ENCODE measurements at regions not wholly inside any gene's neighbourhood (a gene's known extent, or its start where the extent isn't known, plus 50 kb on each side); places are given as distances from the start of the nearest gene placed in this dataset.

DNA sequence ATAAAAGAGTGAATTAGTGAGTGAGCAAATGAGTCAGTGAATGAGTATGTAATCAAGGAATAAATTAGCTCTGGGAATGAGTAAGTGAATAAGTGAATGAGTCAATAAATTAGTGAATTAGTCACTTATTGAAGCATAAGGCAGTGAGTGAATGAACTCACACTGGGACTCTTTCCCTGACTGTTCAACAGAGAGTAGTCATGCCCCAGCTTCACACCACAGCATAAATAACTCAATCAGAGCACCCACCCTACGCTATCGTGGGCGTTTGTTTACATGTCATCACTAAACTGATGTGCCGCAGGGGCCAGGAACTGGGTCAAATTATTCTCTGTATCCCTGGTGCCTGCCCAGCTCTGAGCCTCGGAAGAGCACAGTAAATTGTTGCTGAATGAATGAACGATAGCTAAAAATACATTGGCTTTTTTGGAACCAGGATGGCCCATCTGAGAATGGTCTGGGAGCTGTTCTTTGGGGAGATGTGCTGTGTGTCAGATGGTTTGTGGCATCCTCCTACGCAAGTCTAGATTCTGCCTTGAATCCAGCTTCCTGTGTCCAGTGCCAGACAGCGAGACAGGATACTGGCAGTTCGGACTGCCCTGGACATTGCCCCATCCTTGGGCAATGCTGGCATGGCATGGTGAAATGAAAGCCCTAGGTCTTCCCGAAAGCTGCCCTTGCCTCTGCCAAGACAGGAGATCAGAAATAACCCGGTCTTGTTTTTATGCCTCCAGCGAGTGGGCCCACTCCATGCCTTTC is 98.0 kb upstream of the RTL1 start:
- no peak overlapping the region for H3K4me3 ChIP-seq (ENCODE audit: low read depth, low read length)
- peak; percentile 77 for DNase-seq (ENCODE audit: low read depth)

DNA sequence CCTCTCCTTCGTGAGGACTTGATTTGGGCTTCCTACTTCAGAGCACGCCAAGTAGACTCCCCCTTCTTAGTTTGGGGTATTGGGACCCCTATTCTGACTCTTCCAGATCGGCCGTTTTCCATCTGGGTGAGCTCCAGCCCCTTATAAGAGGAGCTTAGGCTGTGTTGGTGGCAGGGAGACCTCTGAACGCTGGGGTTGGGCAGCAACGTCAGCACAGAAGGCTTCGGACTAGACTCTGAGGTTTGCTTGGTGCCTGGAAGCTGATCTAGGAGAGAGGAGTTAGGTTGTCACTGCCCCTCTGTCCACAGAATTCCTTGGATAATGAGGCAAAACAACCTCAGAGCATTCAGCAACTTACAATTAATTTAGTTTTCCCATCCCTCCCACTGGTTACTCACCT is 99.2 kb upstream of the RTL1 start:
- DNase-seq (ENCODE audit: low read depth) = no peak
- no peak overlapping the region for H3K4me3 ChIP-seq (ENCODE audit: low read depth, low read length)

DNA sequence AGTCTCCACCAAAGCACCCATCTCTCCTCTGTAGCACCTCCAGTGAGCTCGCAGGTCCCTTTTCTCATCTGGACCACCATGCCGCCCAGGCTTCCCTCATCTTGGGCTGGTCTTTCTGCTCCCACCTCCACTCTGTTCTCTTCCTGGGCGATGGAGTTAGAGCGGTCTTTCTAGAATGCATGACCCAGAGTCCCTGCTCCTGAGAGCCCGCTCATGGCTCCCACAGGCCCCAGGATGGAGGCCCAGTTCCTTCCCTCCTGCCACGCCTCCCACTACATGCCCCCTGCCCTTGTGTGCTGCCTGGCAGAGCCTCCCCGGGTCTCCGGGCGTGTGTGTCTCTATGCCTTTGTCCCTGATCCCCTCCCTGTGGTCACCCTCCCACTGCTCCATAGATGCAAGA is 100.7 kb upstream of the RTL1 start:
- DNase-seq (ENCODE audit: low read depth) = no peak
- H3K4me3 ChIP-seq (ENCODE audit: low read depth, low read length) = no peak overlapping the region

DNA sequence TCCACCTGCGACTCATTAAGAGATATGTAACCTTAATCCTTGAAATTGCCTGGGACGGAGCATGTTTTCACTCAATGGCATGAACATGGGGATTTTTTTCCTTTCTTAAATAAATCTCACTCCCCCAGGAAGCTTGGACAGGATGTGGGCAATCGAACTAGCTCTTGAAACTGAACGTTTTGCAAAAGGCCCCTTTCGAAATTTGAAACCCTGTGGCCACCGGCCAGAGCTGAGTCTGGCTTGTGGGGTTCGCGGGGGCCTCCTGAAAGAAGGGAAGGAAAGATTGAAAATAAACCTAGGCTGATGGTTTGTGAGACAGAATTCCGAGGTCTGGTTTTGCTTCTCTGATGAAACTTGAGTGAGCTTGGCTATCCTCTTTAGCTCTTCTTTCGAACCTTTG is 101.4 kb upstream of the RTL1 start:
- DNase-seq (ENCODE audit: low read depth) = peak; percentile 67

DNA sequence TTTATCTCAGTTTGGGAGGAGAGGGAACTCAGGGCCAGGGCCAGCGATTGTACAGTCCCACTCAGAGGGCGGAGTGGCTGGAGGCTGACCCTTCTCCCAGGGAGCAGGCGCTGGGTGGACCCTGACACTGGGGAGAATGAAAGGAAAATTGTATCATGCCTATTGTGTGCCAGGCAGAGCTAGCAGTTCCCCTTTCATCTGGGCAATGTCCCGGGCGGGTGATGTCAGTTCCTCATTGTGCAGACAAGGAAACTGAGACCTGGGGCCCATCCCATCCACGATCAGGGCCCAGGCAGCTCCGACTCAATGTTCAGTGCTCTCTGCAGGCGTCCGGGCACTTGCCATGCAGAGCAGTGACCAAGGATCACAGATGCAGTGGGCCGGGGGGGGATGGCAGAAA is 101.9 kb upstream of the RTL1 start:
- no peak overlapping the region for H3K4me3 ChIP-seq (ENCODE audit: low read depth, low read length)
- no peak for DNase-seq (ENCODE audit: low read depth)

More for the DNA sequence above, 101.4 kb upstream of the RTL1 start:
- H3K4me3 ChIP-seq (ENCODE audit: low read depth, low read length) = no peak overlapping the region

DNA sequence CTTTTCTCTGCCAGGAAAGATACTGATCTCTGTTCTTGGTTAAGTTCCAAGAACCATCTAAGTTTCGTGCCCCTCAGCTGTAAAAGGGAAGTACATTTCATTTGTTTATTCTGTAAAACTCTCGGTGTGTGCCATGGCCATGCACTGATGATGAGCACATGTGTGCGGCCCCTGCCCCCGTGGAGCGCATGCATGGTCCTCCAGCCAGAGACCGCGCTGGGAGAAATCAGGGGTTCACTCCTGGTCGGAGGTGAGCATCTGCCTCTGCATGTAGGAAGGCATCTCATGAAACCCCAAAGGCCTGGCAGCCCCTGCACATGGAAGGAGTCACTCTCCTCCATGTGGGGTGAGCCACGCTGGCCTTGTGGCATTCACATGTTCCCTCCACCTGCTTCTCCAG is 102.5 kb upstream of the RTL1 start:
- H3K4me3 ChIP-seq (ENCODE audit: low read depth, low read length) = no peak overlapping the region
- no peak for DNase-seq (ENCODE audit: low read depth)

DNA sequence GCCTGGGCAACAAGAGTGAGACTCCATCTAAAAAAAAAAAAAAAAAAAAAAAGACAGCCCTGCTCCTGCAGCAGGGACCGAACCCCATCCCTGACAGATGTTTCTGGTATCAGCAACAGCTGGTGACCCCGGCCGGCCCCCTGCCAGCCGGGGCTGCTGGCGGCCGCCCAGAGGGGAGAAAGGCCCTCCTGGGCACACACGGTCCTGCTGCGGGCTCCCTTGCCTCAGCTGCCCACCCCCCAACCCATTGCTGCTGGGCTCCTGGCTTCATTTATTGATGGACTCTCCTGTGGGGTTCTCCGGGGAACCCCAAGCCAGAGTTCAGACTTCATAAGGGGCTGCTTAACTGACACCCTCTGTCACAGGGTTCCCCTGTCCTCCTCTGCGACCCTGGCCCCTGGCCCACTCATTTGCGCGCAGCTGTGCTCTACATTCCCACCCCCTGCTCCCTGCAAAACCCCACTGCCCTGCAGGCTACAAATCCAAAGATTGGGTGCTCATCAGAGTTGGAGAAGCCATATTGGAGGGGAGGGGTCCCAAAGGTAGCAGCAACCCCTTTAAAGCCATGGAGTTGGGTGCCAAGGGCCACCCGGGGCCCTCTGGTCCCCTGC is 103.6 kb upstream of the RTL1 start:
- DNase-seq (ENCODE audit: low read depth) = no peak
- H3K4me3 ChIP-seq (ENCODE audit: low read depth, low read length) = no peak overlapping the region

DNA sequence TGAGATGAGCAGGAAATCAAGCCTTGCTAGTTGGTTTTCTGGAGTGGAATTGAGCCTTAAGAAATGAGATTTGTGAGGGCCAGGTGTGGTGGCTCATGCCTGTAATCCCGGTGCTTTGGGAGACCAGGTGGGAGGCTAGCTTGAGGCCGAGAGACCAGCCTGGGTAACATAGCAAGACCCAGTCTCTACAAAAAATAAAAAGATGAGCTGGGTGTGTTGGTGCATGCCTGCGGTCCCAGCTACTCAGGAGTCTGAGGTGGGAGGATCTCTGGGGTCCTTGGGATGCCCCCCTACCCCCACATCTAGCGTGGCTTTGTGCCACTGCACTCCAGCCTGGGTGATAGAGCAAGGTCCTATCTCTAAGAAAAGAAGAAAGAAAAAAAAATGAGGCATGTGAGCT is 104.2 kb upstream of the RTL1 start:
- no peak for DNase-seq (ENCODE audit: low read depth)
- no peak overlapping the region for H3K4me3 ChIP-seq (ENCODE audit: low read depth, low read length)

DNA sequence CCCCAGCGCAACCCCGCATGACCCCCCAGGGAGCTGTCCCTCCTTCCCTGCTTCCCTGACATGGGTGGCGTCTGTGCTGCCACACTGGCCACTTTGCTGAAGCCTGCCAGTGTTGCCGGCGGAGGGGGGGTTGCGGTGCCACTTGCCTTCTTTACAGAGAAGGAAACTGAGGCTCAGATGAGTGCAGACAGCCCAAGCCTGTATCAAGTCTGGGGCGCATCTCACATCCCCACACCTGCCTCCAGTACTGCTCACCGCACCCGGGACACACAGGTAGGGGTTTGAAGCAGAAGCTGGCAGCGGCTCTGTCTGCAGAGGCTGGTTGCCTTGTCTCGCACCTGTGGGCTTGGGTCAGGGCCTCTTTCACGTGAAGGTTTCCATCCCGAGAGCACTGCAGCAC is 104.7 kb upstream of the RTL1 start:
- H3K4me3 ChIP-seq (ENCODE audit: low read depth, low read length) = no peak overlapping the region
- no peak for DNase-seq (ENCODE audit: low read depth)

DNA sequence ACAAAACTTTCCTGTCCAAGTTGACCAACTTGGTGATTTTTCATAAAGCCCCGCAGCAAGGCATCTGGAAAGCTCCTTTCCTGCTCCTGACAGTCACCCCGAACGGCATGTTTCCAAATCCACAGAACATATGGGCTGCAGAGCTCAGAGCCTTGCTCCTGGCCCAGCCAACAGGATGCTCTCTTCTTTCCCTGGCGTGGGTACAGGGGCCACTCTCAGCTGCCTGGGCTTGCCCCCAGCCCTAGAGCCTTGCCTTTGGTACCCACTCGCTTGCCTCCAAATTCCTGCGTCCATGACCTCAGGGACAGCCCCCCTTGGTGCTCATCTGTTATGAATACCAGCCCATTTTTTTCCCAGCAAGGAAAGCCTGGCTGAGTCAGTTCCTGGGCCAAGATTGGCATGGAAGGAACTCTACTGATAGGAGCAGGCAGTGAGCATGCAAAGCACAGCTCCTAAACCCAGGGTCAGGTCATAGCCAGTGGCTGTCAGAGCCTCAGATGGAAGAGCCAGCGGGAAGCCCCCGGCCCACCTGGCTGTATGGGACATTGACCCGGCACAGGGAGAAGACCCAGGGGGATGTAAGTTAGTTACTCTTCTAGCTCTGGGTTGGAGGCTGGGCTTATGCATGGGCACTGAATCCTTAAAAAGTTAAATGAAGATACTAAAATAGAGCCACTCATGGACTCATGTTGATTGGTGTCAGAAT is 105.3 kb upstream of the RTL1 start:
- no peak overlapping the region for H3K4me3 ChIP-seq (ENCODE audit: low read depth, low read length)

DNA sequence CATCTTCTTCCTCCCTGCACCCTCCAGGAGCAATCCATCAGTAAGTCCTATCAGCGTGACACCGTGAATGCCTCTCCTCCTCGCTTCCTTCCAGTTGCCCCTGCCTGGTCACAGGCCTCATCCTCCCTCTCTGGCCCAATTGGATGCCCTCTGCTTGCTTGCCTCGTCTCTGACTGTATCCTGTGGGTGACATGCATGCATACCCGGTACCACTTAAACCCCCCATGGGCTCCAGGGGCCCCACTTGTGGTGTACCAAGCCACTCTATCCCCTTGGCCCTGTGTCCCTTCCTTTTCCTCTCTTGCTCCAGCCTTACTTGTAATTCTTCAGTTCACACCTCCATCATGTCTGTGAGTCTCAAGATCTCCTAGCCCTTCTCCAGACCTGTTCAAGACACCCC is 106.0 kb upstream of the RTL1 start:
- DNase-seq (ENCODE audit: low read depth) = no peak
- no peak overlapping the region for H3K4me3 ChIP-seq (ENCODE audit: low read depth, low read length)

More for the DNA sequence above, 105.3 kb upstream of the RTL1 start:
- DNase-seq (ENCODE audit: low read depth) = no peak

DNA sequence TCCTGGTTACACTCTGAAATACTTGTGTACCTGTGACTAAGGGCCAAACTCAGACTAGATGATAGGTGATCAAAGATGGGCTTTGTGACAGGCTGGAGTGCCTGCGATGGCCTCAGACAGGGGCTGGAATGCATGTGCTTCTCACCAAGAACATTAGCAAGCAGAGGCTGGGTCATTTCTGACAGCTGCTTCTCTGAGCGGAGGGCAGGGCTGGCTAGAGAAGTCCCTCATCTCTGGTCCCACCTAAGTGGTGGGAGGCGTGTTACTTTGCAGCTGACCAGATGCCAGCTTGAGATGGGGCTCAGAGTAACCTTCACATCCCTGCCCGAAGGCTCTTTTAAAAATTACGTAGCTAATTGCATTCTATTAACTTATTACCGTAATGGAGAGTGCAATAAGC is 106.8 kb upstream of the RTL1 start:
- no peak overlapping the region for H3K4me3 ChIP-seq (ENCODE audit: low read depth, low read length)
- DNase-seq (ENCODE audit: low read depth) = no peak

DNA sequence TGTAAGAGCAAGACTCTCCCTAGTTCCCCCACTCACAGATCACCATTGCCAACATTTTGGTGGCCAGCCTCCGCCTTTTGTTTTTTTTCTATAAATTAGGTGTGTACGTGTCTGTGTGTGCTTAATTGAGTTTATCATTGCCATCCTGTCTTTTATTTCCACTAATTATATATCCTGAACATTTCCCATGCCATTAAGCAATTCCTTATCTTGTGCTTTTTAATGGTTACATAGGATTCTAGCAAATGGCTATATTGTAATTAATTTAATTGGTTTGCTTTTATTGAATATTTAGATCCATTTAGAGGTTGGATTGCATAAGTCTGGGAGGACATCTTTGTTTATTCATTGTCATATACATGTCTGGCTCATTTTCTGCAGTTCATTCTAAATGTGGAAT is 107.3 kb upstream of the RTL1 start:
- H3K4me3 ChIP-seq (ENCODE audit: low read depth, low read length) = no peak overlapping the region
- DNase-seq (ENCODE audit: low read depth) = no peak

DNA sequence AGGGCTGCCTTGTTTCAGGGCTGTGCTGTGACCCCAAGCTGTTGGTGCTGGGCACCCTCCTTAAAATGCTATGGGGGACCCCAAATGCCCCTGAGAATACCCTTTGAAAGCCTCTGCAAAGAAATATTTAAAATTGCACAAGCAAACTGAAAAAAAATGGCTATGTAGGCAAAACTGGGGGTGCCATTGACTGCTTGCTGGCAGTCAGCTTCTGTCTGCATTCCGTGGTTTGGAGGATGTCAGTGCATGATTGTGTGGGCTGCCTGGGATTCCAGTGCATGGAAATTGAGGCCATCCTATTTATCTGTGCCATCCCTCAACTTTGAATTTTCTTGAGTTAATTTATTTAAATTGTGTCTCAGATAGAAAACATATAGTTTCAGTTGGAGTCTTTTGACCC is 113.7 kb upstream of the RTL1 start:
- DNase-seq (ENCODE audit: low read depth) = peak; percentile 29
- no peak overlapping the region for H3K4me3 ChIP-seq (ENCODE audit: low read depth, low read length)

DNA sequence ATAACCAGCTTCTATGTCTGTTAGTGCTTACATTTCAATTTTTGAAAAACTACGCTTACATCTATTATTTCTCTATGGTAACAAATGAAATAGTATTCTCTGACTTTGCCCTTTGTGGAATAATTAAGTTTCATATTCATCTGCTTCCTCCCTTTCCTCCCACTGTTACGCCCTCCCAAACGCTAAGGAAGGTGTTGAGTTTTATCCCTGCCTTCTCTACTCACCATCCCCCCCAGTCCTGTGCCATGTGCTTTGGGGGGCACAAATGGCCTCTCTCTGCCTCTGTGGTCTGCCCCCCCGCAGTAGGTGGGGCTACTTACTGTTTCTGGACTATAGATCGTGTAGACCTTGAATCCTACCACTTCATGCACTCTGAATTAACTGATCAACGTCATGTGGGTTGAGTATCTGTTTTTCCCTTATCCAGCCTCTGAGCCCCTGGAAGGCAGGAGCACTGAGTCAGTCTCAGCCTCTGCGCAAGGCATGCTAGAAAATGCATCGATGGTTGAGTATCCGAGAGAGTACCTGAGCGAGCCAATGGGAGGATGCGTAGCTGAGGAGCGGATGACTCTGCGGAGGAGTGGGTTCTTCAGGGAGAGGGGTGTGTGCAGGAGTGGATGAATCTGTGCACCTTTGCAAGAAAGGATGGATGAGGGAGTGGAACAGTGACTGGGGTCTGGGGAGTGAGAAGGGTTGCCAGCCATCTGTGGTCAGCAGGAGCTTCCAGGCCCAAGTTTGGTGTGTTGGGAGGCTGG is 114.5 kb upstream of the RTL1 start:
- no peak for DNase-seq (ENCODE audit: low read depth)
- H3K4me3 ChIP-seq (ENCODE audit: low read depth, low read length) = no peak overlapping the region

DNA sequence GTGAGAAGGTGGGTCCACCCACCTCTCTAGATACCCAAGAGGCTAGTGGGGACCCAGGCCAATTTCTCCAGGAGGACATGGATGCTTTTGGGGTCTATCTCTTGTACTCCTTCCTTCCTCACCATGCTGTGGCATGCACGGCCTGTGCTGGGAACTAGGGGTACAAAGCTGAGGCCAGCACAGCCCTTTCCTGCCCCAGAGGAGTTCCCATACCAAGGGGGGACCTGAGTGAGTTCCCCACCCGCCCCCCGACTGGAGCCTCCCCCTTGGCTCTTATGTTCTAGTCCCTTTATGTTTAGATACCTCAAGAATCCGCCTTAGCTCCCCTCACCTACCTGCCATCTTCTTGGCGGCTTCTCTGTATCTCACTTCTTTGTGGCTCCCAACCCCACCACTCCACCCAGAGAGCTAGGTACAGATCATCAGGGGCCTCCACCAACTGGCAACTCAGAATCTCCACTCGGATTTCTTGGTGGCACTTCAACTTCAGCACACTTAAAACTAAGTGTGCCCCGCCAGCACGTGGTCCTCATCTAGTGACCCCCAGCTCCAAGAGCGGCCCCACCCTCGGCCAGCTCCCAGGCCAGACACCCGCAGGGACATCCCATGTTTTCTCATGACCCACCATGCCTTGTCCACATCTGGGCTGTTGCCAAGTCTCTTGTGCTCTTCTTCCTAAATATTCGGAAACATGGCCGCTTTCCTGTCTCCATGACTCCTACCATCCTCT is 115.2 kb upstream of the RTL1 start:
- H3K4me3 ChIP-seq (ENCODE audit: low read depth, low read length) = no peak overlapping the region
- DNase-seq (ENCODE audit: low read depth) = no peak

DNA sequence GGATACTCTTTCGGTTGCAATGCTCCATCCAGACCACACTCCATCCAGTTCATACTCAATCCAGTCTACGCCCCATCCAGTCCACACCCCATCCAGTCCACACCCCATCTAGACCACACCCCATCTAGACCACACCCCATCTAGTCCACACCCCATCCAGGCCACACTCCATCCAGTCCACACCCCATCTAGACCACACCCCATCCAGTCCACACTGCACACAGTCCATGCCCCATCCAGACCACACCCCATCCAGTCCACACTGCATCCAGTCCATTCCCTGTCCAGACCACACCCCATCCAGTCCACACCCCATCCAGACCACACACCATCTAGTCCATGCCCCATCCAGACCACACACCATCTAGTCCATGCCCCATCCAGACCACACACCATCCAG is 116.0 kb upstream of the RTL1 start:
- no peak overlapping the region for H3K4me3 ChIP-seq (ENCODE audit: low read depth, low read length)
- no peak for DNase-seq (ENCODE audit: low read depth)

DNA sequence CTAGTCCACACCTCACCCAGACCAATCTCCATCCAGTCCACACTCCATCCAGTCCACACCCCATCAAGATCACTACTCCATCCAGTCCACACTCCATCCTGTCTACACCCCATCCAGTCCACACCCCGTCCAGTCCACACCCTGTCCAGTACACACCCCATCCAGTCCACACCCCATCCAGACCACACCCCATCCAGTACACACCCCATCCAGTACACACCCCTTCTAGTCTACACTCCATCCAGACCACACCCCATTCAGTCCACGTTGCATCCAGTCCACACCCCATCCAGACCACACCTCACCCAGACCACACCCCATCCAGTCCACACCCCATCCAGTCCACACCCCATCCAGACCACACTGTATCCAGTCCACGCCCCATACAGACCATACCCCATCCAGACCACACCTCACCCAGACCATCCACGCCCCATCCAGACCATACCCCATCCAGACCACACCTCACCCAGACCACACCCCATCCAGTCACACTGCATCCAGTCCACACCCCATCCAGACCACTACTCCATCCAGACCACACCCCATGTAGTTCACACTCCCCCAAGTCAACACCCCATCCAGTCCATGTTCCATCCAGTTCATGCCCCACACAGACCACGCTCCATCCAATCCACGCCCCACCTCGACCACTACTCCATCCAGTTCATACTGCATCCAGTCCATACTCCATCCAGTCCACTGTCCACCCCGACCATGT is 116.6 kb upstream of the RTL1 start:
- no peak overlapping the region for H3K4me3 ChIP-seq (ENCODE audit: low read depth, low read length)
- no peak for DNase-seq (ENCODE audit: low read depth)

DNA sequence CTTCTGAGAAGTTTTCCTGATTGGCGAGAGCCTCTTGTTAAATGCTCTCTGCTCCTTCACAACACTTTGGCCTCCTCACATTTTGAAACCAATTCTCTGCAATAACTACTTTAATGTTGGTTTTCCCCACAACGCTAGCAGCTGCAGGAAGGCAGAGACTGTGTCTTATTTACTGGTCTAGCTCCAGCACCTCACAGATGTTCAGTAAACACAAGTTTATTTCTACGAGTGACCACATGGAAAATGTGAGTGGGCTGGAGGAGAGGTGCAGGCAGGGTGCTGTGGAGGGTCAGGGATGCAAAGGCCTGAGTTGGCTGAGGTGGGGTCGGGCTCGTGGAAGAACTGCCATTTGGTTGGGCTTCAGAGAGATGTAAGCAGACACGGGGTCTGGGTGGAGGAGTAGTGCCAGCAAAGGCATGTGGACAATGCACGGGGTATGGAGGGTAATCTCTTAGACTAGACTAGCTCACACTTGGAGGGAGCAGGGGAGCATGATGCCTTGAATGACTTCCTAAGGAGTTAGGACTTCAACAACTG is 117.4 kb upstream of the RTL1 start:
- no peak overlapping the region for H3K4me3 ChIP-seq (ENCODE audit: low read depth, low read length)
- no peak for DNase-seq (ENCODE audit: low read depth)

All from skeletal muscle cell (primary cell).